OCI-LY1 (cell line): ENCODE measurements at regions not wholly inside any gene's neighbourhood (a gene's known extent, or its start where the extent isn't known, plus 50 kb on each side); places are given as distances from the start of the nearest gene placed in this dataset.
A peak's percentile ranks its signal among the peaks of the same experiment; 100 is the strongest.

Experiments
- CTCF ChIP-seq: fragments of 200-600 bp; sonication (generic), shearing (Covaris generic); IDR thresholded peaks from 2 replicates; pipeline ENCODE4 v1.5.1; 2017; ENCODE audit warnings: mild to moderate bottlenecking, antibody characterized with exemption, low read length, moderate library complexity, mixed read lengths
- EZH2 ChIP-seq: fragments of 200-600 bp; sonication (generic), shearing (Covaris generic); IDR thresholded peaks from 2 replicates; pipeline ENCODE4 v1.8.0; 2017; ENCODE audit warnings: borderline replicate concordance, mixed run types, mild to moderate bottlenecking, antibody characterized with exemption, low read length, moderate library complexity, mixed read lengths

- TF ChIP-seq CTCF (peak; percentile 58), EZH2 (no peak)
Observed at GRCh38 chr11:29328961-29329441, 687.8 kb downstream of the KCNA4 start.
